Astrocyte (in vitro differentiated cells and primary cell): ENCODE measurements at regions not wholly inside any gene's neighbourhood (a gene's known extent, or its start where the extent isn't known, plus 50 kb on each side); places are given as distances from the start of the nearest gene placed in this dataset.

Source experiments
- DNase-seq: peaks from one replicate; pipeline ENCODE4 v3.0.0-alpha.2; 2010; ENCODE audit warnings: low read depth
- FAIRE-seq: peaks from 2 replicates; lab custom pipeline; 2011; peaks lifted over from hg19 to GRCh38; lab: Jason Lieb, UNC
- H2AFZ ChIP-seq: 2 replicates; pipeline ENCODE4 v1.6.0; 2012; ENCODE audit warnings: low read depth, low read length, inconsistent platforms
- H3K27ac ChIP-seq: 2 replicates; pipeline ENCODE4 v1.5.1; 2011; ENCODE audit warnings: low read depth, low read length, inconsistent platforms
- H3K27me3 ChIP-seq: 2 replicates; pipeline ENCODE4 v1.6.0; 2011; ENCODE audit warnings: low read length, inconsistent platforms; ENCODE audit not compliant: insufficient read depth
- H3K36me3 ChIP-seq: 2 replicates; pipeline ENCODE4 v1.5.1; 2011; ENCODE audit warnings: low read length, inconsistent platforms; ENCODE audit not compliant: insufficient read depth
- H3K4me1 ChIP-seq: 2 replicates; pipeline ENCODE4 v1.5.1; 2011; ENCODE audit warnings: low read length, inconsistent platforms; ENCODE audit not compliant: insufficient read depth
- H3K4me2 ChIP-seq: 2 replicates; pipeline ENCODE4 v1.6.0; 2012; ENCODE audit warnings: low read length, inconsistent platforms
- H3K4me3 ChIP-seq: 2 replicates; pipeline ENCODE4 v1.5.1; 2011; ENCODE audit warnings: low read depth, mild to moderate bottlenecking, low read length, inconsistent platforms; ENCODE audit not compliant: insufficient read depth
- H3K79me2 ChIP-seq: 2 replicates; pipeline ENCODE4 v1.6.0; 2012; ENCODE audit warnings: mild to moderate bottlenecking, low read length, inconsistent platforms; ENCODE audit not compliant: insufficient read depth
- H3K9ac ChIP-seq: 2 replicates; pipeline ENCODE4 v1.6.0; 2012; ENCODE audit warnings: mild to moderate bottlenecking, low read length, inconsistent platforms
- H3K9me3 ChIP-seq: 2 replicates; pipeline ENCODE4 v1.5.1; 2012; ENCODE audit warnings: low read depth, mild to moderate bottlenecking, low read length, inconsistent platforms; ENCODE audit not compliant: insufficient read depth
- H4K20me1 ChIP-seq: 2 replicates; pipeline ENCODE4 v1.6.0; 2012; ENCODE audit warnings: low read length, inconsistent platforms; ENCODE audit not compliant: insufficient read depth
- H3K27ac Mint-ChIP-seq: one replicate; pipeline ENCODE4 v1.8.0; 2021; ENCODE audit warnings: mild to moderate bottlenecking, mixed read lengths; ENCODE audit not compliant: unreplicated experiment
- H3K27me3 Mint-ChIP-seq: one replicate; pipeline ENCODE4 v1.8.0; 2021; ENCODE audit warnings: low read depth, mixed read lengths; ENCODE audit not compliant: unreplicated experiment
- H3K36me3 Mint-ChIP-seq: one replicate; pipeline ENCODE4 v1.8.0; 2021; ENCODE audit warnings: low read depth, mixed read lengths; ENCODE audit not compliant: unreplicated experiment
- H3K4me1 Mint-ChIP-seq: one replicate; pipeline ENCODE4 v1.8.0; 2021; ENCODE audit warnings: low read depth, mixed read lengths; ENCODE audit not compliant: unreplicated experiment
- H3K4me3 Mint-ChIP-seq: one replicate; pipeline ENCODE4 v1.8.0; 2021; ENCODE audit warnings: mild to moderate bottlenecking, moderate library complexity, mixed read lengths; ENCODE audit not compliant: unreplicated experiment
- H3K9me3 Mint-ChIP-seq: one replicate; pipeline ENCODE4 v1.8.0; 2021; ENCODE audit warnings: mild to moderate bottlenecking, mixed read lengths; ENCODE audit not compliant: unreplicated experiment
- EZH2 ChIP-seq: IDR thresholded peaks from 2 replicates; pipeline ENCODE4 v1.6.1; 2012; ENCODE audit warnings: mild to moderate bottlenecking, low read length, inconsistent platforms; ENCODE audit not compliant: insufficient read depth
- TF ChIP-seq, protein P1 (sequence below): IDR thresholded peaks from 2 replicates; pipeline ENCODE4 v1.5.1; 2011; ENCODE audit warnings: low read depth, mild to moderate bottlenecking, inconsistent platforms, low read length, moderate library complexity; ENCODE audit not compliant: insufficient read depth

DNA sequence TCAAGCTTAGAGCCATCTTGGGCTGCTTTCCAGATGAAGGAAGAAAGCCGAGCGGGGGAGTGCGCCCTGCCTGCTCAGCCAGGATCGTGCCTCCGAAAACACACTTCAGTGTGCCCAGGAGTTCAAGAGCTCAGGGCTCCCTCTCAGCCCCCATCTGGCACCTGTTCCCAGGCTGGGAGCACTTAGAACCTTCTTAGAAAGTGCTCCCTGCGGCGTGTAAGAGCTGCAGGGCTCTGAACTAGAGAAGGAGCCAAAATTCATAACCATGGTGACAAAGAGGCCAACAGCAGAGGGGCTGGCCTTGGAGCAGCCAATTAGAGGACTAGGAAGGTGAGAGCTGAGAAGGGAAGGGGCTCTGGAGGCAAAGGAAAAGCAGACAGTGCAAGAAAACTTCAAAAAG lies 59.0 kb upstream of the TNRC6C start:
- FAIRE-seq = no peak
- Histone ChIP-seq H3K4me2 (no peak overlapping the region), H3K4me1 (no peaks in the 10 kb centered on the region), H3K4me3 (no peak overlapping the region), H3K36me3 (no peaks in the 10 kb centered on the region), H3K9ac (no peak overlapping the region), H3K27ac (no peak overlapping the region), H3K9me3 (no peaks in the 10 kb centered on the region), H4K20me1 (no peaks in the 10 kb centered on the region), H2AFZ (no peak overlapping the region), H3K79me2 (no peaks in the 10 kb centered on the region), H3K27me3 (peaks cover 41% of the 10 kb centered on the region)
- H3K27me3 Mint-ChIP-seq = peaks cover 56% of the 10 kb centered on the region
- peaks cover 1% of the 10 kb centered on the region for H3K36me3 Mint-ChIP-seq
- H3K9me3 Mint-ChIP-seq = peaks cover 3% of the 10 kb centered on the region
- DNase-seq = no peak
- no peaks in the 10 kb centered on the region for H3K4me1 Mint-ChIP-seq
- no peak overlapping the region for H3K4me3 Mint-ChIP-seq
- no peak overlapping the region for H3K27ac Mint-ChIP-seq
- TF ChIP-seq EZH2 = no peak
- TF ChIP-seq, protein P1, sequence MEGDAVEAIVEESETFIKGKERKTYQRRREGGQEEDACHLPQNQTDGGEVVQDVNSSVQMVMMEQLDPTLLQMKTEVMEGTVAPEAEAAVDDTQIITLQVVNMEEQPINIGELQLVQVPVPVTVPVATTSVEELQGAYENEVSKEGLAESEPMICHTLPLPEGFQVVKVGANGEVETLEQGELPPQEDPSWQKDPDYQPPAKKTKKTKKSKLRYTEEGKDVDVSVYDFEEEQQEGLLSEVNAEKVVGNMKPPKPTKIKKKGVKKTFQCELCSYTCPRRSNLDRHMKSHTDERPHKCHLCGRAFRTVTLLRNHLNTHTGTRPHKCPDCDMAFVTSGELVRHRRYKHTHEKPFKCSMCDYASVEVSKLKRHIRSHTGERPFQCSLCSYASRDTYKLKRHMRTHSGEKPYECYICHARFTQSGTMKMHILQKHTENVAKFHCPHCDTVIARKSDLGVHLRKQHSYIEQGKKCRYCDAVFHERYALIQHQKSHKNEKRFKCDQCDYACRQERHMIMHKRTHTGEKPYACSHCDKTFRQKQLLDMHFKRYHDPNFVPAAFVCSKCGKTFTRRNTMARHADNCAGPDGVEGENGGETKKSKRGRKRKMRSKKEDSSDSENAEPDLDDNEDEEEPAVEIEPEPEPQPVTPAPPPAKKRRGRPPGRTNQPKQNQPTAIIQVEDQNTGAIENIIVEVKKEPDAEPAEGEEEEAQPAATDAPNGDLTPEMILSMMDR = no peak

DNA sequence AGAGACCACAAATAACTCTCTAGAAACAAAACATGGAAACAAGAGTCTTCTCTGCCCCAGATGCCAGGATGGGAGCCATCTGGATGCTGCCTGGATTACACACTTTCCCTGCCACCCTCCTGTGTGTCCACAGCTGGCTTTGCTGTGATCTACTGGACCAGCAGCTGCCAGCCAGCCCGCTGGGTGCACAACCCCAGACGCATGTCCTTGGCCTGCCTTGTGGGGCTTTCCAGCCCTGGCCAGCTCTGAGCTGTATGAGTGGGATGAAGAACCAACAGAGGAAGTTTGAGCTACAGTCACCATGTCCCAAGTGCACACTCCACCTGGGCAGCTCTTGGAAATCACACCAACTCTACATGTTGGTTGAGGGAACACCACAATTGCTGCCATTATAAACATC lies 57.0 kb upstream of the TNRC6C start:
- H3K27me3 ChIP-seq = peaks cover 41% of the 10 kb centered on the region
- no peaks in the 10 kb centered on the region for H3K4me1 ChIP-seq
- no peaks in the 10 kb centered on the region for H3K4me1 Mint-ChIP-seq
- no peaks in the 10 kb centered on the region for H3K79me2 ChIP-seq
- TF ChIP-seq, protein P1 = no peak
- no peak for TF ChIP-seq EZH2
- FAIRE-seq = no peak
- H3K27ac Mint-ChIP-seq = no peak overlapping the region
- no peak overlapping the region for H3K9ac ChIP-seq
- H3K9me3 Mint-ChIP-seq = peaks cover 3% of the 10 kb centered on the region
- no peaks in the 10 kb centered on the region for H3K36me3 ChIP-seq
- H3K4me2 ChIP-seq = no peak overlapping the region
- H4K20me1 ChIP-seq = no peaks in the 10 kb centered on the region
- peaks cover 70% of the 10 kb centered on the region for H3K27me3 Mint-ChIP-seq
- H3K27ac ChIP-seq = no peak overlapping the region
- peaks cover 1% of the 10 kb centered on the region for H3K36me3 Mint-ChIP-seq
- H3K4me3 Mint-ChIP-seq = no peak overlapping the region
- H3K4me3 ChIP-seq = no peak overlapping the region
- H3K9me3 ChIP-seq = no peaks in the 10 kb centered on the region
- no peak overlapping the region for H2AFZ ChIP-seq
- no peak for DNase-seq

DNA sequence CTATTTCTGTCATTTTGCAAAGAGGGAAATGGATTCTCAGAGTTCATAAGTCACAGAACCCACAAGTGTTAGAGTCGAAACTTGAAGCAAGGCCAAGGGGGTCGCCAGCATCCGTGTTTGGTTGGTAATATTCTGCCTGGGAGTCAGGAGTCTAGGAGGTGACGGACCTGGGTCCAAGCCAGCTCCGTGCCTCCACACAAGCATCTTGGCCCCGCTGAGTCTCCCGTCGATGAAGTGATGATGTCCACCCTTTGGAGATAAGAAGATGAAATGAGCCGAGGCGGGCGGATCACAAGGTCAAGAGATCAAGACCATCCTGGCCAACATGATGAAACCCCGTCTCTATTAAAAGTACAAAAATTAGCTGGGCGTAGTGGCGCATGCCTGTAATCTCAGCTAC lies 53.2 kb upstream of the TNRC6C start:
- H3K36me3 Mint-ChIP-seq = peaks cover 1% of the 10 kb centered on the region
- H3K9ac ChIP-seq = no peak overlapping the region
- no peak overlapping the region for H3K4me3 Mint-ChIP-seq
- no peaks in the 10 kb centered on the region for H3K4me1 ChIP-seq
- no peaks in the 10 kb centered on the region for H3K79me2 ChIP-seq
- TF ChIP-seq EZH2 = no peak
- TF ChIP-seq, protein P1 = no peak
- peaks cover 69% of the 10 kb centered on the region for H3K27me3 Mint-ChIP-seq
- no peak for FAIRE-seq
- no peaks in the 10 kb centered on the region for H3K36me3 ChIP-seq
- no peaks in the 10 kb centered on the region for H4K20me1 ChIP-seq
- H3K4me1 Mint-ChIP-seq = no peaks in the 10 kb centered on the region
- H3K9me3 Mint-ChIP-seq = peaks cover 8% of the 10 kb centered on the region
- no peak overlapping the region for H3K4me2 ChIP-seq
- no peak overlapping the region for H3K27ac Mint-ChIP-seq
- no peak overlapping the region for H3K27ac ChIP-seq
- DNase-seq = no peak
- H3K9me3 ChIP-seq = no peaks in the 10 kb centered on the region
- H3K4me3 ChIP-seq = no peak overlapping the region
- H3K27me3 ChIP-seq = peaks cover 34% of the 10 kb centered on the region
- H2AFZ ChIP-seq = no peak overlapping the region
